K562 (cell line): ENCODE measurements at regions not wholly inside any gene's neighbourhood (a gene's known extent, or its start where the extent isn't known, plus 50 kb on each side); places are given as distances from the start of the nearest gene placed in this dataset.

Source experiments
- ATAC-seq: fragments of 200-7000 bp; cut with Tn5 transposase; 3 replicates; pipeline ENCODE4 v1.9.1; 2020; ENCODE audit warnings: moderate library complexity
- BruUV-seq: library from RNA; stranded (reverse); fragments of 400-500 nt; replicated peaks from 2 replicates; lab custom pipeline; 2021; lab: Mats Ljungman, UMichigan
- CTCF ChIA-PET: fragments of 300-600 bp; formaldehyde crosslinking; extraction: SDS; loops from one replicate; lab custom pipeline; 2021; ENCODE audit warnings: low intra/inter-chr PET ratio; lab: Yijun Ruan, JAX
- POLR2A ChIA-PET: fragments of 300-600, 350-650 bp; sonication (Branson Sonifier 250); formaldehyde crosslinking; extraction: SDS; loops from one replicate; lab custom pipeline; 2021; ENCODE audit warnings: antibody characterized with exemption, inconsistent platforms; lab: Yijun Ruan, JAX
- DNase-seq, 4 experiments: peaks; one replicate each; pipeline versions ENCODE4 v3.0.0 to v3.0.0-alpha.2; 2011 to 2018; ENCODE audit warnings: low spot score in 3 of 4, mixed read lengths in 3 of 4; ENCODE audit errors: extremely low read depth in 1 of 4
- FAIRE-seq: peaks from 2 replicates; lab custom pipeline; 2011; peaks lifted over from hg19 to GRCh38; lab: Jason Lieb, UNC
- H2AFZ ChIP-seq: 2 replicates; pipeline ENCODE4 v1.6.0; 2011; ENCODE audit warnings: low read depth, low read length, control low read depth, inconsistent platforms
- H3K27ac ChIP-seq: fragments of 200-600 bp; 3 replicates; pipeline ENCODE4 v1.8.0; 2011; ENCODE audit warnings: low read depth, mild to moderate bottlenecking, control low read depth, inconsistent platforms, low read length, moderate library complexity, mixed read lengths; ENCODE audit errors: extremely low read depth
- H3K27me3 ChIP-seq, 2 experiments: fragments of 300-600 bp in 1 of 2; 2 replicates in 1 of 2; 3 replicates in 1 of 2; pipeline versions ENCODE4 v1.6.0 to v1.8.0; 2011; ENCODE audit warnings: inconsistent platforms in 2 of 2, low read length in 2 of 2, mild to moderate bottlenecking in 1 of 2, mixed read lengths in 1 of 2, moderate library complexity in 1 of 2; ENCODE audit not compliant: control insufficient read depth in 2 of 2, insufficient read depth in 2 of 2
- H3K36me3 ChIP-seq: fragments of 300-600 bp; 3 replicates; pipeline ENCODE4 v1.8.0; 2011; ENCODE audit warnings: mild to moderate bottlenecking, low read length, inconsistent platforms; ENCODE audit not compliant: control insufficient read depth, insufficient read depth
- H3K4me1 ChIP-seq, 2 experiments: fragments of 200-600 bp in 1 of 2; replicated peaks in 1 of 2; 2 replicates in 1 of 2; 3 replicates in 1 of 2; pipeline versions ENCODE4 v1.5.1 to v1.8.0; 2011; ENCODE audit warnings: inconsistent platforms in 2 of 2, low read length in 2 of 2, mild to moderate bottlenecking in 1 of 2, mixed read lengths in 1 of 2, moderate library complexity in 1 of 2; ENCODE audit not compliant: control insufficient read depth in 2 of 2, insufficient read depth in 2 of 2
- H3K4me2 ChIP-seq: 2 replicates; pipeline ENCODE4 v1.6.1; 2011; ENCODE audit warnings: low read length, control low read depth, inconsistent platforms, mixed read lengths; ENCODE audit not compliant: insufficient read depth
- H3K4me3 ChIP-seq: fragments of 200-600 bp; sonication (generic), shearing (Covaris generic); 2 replicates; pipeline ENCODE4 v1.5.1; 2016; ENCODE audit warnings: control low read depth, inconsistent platforms
- H3K79me2 ChIP-seq: fragments of 200-600 bp; 3 replicates; pipeline ENCODE4 v1.8.0; 2011; ENCODE audit warnings: low read length, inconsistent platforms; ENCODE audit not compliant: control insufficient read depth, insufficient read depth
- H3K9ac ChIP-seq, 2 experiments: 2 replicates each; pipeline versions ENCODE4 v1.6.0 to v1.6.1; 2011; ENCODE audit warnings: low read depth in 2 of 2, low read length in 2 of 2, control low read depth in 1 of 2, inconsistent platforms in 1 of 2, mild to moderate bottlenecking in 1 of 2, mixed read lengths in 1 of 2; ENCODE audit not compliant: insufficient read depth in 1 of 2
- H3K9me1 ChIP-seq: one replicate; pipeline ENCODE4 v1.6.0; 2011; ENCODE audit warnings: inconsistent platforms, mild to moderate bottlenecking, low read length, moderate library complexity; ENCODE audit not compliant: control insufficient read depth, insufficient read depth
- H3K9me3 ChIP-seq: replicated peaks from 2 replicates; pipeline ENCODE4 v1.5.1; 2011; ENCODE audit warnings: low read depth, low read length, inconsistent platforms; ENCODE audit not compliant: control insufficient read depth, insufficient read depth
- H4K20me1 ChIP-seq: replicated peaks from 2 replicates; pipeline ENCODE4 v1.6.1; 2011; ENCODE audit warnings: low read length, inconsistent platforms, mixed read lengths; ENCODE audit not compliant: control insufficient read depth, insufficient read depth
- CREB1 ChIP-seq, 2 experiments: sonication (generic) in 1 of 2; formaldehyde crosslinking in 1 of 2; IDR thresholded peaks; 2 replicates each; pipeline versions ENCODE4 v1.6.1 to v1.8.0; 2012 to 2022; ENCODE audit warnings: inconsistent platforms in 1 of 2, mild to moderate bottlenecking in 1 of 2, missing genetic modification reagents in 1 of 2, moderate library complexity in 1 of 2
- ESRRB ChIP-seq: fragments of 250-450 bp; sonication (Bioruptor Pico); IDR thresholded peaks from 2 replicates; pipeline ENCODE4 v1.5.0; 2020; ENCODE audit warnings: mild to moderate bottlenecking, moderate library complexity, borderline replicate concordance
- NBN ChIP-seq: fragments of 450-650 bp; IDR thresholded peaks from 2 replicates; pipeline ENCODE4 v1.6.1; 2016; ENCODE audit warnings: low read depth, mild to moderate bottlenecking
- SAFB ChIP-seq: fragments of 200-400 bp; formaldehyde crosslinking; IDR thresholded peaks from 2 replicates; pipeline ENCODE4 v1.6.1; 2017; ENCODE audit warnings: low read depth, low read length, borderline replicate concordance
- SRSF1 ChIP-seq: fragments of 200-400 bp; formaldehyde crosslinking; IDR thresholded peaks from 2 replicates; pipeline ENCODE4 v1.6.1; 2017; ENCODE audit warnings: mild to moderate bottlenecking, low read depth, low read length, moderate library complexity
- SRSF7 ChIP-seq: fragments of 200-400 bp; formaldehyde crosslinking; optimal IDR thresholded peaks from 2 replicates; pipeline ENCODE3; 2017; ENCODE audit warnings: mild to moderate bottlenecking, low read depth, low read length
- TAF7 ChIP-seq: fragments of 450-650 bp; IDR thresholded peaks from 2 replicates; pipeline ENCODE4 v1.6.1; 2016; ENCODE audit warnings: missing genetic modification characterization, missing compliant biosample characterization
- ZBTB8A ChIP-seq: fragments of 450-650 bp; IDR thresholded peaks from 2 replicates; pipeline ENCODE4 v1.6.1; 2018; ENCODE audit warnings: mild to moderate bottlenecking, moderate library complexity; ENCODE audit not compliant: partially characterized antibody
- ZNF12 ChIP-seq: sonication (generic); formaldehyde crosslinking; IDR thresholded peaks from 2 replicates; pipeline ENCODE4 v1.4.0; 2020; ENCODE audit warnings: mild to moderate bottlenecking, missing genetic modification reagents
- ZSCAN32 ChIP-seq: fragments of 450-650 bp; formaldehyde crosslinking; IDR thresholded peaks from 2 replicates; pipeline ENCODE4 v1.4.0; 2020; ENCODE audit warnings: mild to moderate bottlenecking, moderate library complexity
- WGBS: fragments of 100-300 bp; shearing (Covaris generic); methylation state at CpG from one replicate; pipeline ENCODE4 v1.1.6; 2016; ENCODE audit warnings: low coverage, mixed read lengths; ENCODE audit not compliant: insufficient coverage; ENCODE audit errors: missing lambda C conversion rate; 5-methylcytosine and 5-hydroxymethylcytosine counted together
- in situ Hi-C: fragments of 300-500 bp; cut with MboI; formaldehyde crosslinking; loops from 4 replicates; pipeline ENCODE4 v1.15.0; 2018; ENCODE audit warnings: inconsistent platforms, mixed read lengths
- intact Hi-C: fragments of 100-400 bp; cut with micrococcal nuclease; formaldehyde crosslinking; loops from 2 replicates; pipeline ENCODE4 v1.14.2; 2022
- TF ChIP-seq, protein P1 (sequence below): fragments of 450-650 bp; IDR thresholded peaks from 2 replicates; pipeline ENCODE4 v1.6.1; 2017; ENCODE audit warnings: mild to moderate bottlenecking, moderate library complexity
- TF ChIP-seq, protein P2 (sequence below), 2 experiments: fragments of 450-650 bp in 1 of 2; sonication (generic) in 1 of 2; formaldehyde crosslinking; conservative IDR thresholded peaks; 2 replicates each; pipeline versions ENCODE4 v1.4.0 to v1.8.1; 2020 to 2022; ENCODE audit warnings: mild to moderate bottlenecking in 1 of 2, missing genetic modification reagents in 1 of 2
- TF ChIP-seq, protein P3 (sequence below): conservative IDR thresholded peaks from 2 replicates; pipeline ENCODE4 v1.6.1; 2011; ENCODE audit warnings: low read depth, mild to moderate bottlenecking, low read length; ENCODE audit not compliant: control insufficient read depth
- TF ChIP-seq, protein P4 (sequence below), 2 experiments: fragments of 150-350 bp in 1 of 2; IDR thresholded peaks; 2 replicates each; pipeline ENCODE4 v1.6.1; 2012 to 2016; ENCODE audit warnings: low read depth in 2 of 2, low read length in 2 of 2, mild to moderate bottlenecking in 1 of 2, moderate library complexity in 1 of 2

DNA sequence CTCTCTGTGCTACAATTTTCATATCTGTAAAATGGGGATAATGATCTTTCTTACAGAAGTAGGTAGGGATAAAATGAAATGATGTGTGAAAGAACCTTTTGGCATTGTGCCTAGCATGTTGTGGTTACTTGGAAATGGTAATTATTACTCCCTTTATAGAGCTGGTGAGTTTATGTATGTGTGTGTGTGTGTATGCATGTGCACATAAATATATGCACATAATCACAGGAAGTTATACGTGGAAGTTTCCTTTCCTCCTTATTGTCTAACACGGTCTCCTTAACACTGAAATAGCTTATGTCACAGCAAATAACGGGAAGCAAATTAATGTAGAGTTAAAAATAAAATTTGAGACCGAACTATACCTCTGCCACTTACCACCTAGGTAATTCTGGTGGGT, 163.7 kb upstream of the ZBED5 start:
- DNase-seq (no peak), ATAC-seq (no peak), FAIRE-seq (no peak)
- in situ Hi-C loops (loop anchor here (5.0 kb wide), 2 partner anchors 89 to 229 kb away; no protein-coding TSS in a partner anchor), intact Hi-C loops (loop anchor here (2.0 kb wide), 1 partner anchor 89 kb away; no protein-coding TSS in a partner anchor)
- no peak overlapping the region for H3K9ac ChIP-seq
- ChIA-PET CTCF (interaction anchor here (0.7 to 4.6 kb wide), 4 partner anchors 88 to 250 kb away, joined by 4 to 46 read pairs (median 15); no protein-coding TSS in a partner anchor), POLR2A (interaction anchor here (1.0 to 1.5 kb wide), 4 partner anchors 11 to 229 kb away, joined by 3 to 6 read pairs (median 3); no protein-coding TSS in a partner anchor)
- no peak overlapping the region for H3K4me2 ChIP-seq
- H3K4me1 ChIP-seq = peaks cover 0 to 4% of the 10 kb centered on the region in 2 experiments; a peak in 2 of 5 replicates
- TF ChIP-seq, protein P1, sequence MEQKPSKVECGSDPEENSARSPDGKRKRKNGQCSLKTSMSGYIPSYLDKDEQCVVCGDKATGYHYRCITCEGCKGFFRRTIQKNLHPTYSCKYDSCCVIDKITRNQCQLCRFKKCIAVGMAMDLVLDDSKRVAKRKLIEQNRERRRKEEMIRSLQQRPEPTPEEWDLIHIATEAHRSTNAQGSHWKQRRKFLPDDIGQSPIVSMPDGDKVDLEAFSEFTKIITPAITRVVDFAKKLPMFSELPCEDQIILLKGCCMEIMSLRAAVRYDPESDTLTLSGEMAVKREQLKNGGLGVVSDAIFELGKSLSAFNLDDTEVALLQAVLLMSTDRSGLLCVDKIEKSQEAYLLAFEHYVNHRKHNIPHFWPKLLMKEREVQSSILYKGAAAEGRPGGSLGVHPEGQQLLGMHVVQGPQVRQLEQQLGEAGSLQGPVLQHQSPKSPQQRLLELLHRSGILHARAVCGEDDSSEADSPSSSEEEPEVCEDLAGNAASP = no peak
- TF ChIP-seq, protein P2, sequence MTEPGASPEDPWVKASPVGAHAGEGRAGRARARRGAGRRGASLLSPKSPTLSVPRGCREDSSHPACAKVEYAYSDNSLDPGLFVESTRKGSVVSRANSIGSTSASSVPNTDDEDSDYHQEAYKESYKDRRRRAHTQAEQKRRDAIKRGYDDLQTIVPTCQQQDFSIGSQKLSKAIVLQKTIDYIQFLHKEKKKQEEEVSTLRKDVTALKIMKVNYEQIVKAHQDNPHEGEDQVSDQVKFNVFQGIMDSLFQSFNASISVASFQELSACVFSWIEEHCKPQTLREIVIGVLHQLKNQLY (CRISPR knock-in tag; conservative IDR thresholded peaks at IDR 0.05) = no peak
- TF ChIP-seq, protein P3, sequence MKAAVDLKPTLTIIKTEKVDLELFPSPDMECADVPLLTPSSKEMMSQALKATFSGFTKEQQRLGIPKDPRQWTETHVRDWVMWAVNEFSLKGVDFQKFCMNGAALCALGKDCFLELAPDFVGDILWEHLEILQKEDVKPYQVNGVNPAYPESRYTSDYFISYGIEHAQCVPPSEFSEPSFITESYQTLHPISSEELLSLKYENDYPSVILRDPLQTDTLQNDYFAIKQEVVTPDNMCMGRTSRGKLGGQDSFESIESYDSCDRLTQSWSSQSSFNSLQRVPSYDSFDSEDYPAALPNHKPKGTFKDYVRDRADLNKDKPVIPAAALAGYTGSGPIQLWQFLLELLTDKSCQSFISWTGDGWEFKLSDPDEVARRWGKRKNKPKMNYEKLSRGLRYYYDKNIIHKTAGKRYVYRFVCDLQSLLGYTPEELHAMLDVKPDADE = no peak
- no peak for TF ChIP-seq ZSCAN32 (CRISPR knock-in tag)
- no peak for TF ChIP-seq ZNF12 (CRISPR knock-in tag)
- no peak for TF ChIP-seq NBN
- no peak for TF ChIP-seq SAFB
- TF ChIP-seq TAF7 = no peak
- no peak for TF ChIP-seq ESRRB
- no peak for TF ChIP-seq ZBTB8A
- TF ChIP-seq, protein P4, sequence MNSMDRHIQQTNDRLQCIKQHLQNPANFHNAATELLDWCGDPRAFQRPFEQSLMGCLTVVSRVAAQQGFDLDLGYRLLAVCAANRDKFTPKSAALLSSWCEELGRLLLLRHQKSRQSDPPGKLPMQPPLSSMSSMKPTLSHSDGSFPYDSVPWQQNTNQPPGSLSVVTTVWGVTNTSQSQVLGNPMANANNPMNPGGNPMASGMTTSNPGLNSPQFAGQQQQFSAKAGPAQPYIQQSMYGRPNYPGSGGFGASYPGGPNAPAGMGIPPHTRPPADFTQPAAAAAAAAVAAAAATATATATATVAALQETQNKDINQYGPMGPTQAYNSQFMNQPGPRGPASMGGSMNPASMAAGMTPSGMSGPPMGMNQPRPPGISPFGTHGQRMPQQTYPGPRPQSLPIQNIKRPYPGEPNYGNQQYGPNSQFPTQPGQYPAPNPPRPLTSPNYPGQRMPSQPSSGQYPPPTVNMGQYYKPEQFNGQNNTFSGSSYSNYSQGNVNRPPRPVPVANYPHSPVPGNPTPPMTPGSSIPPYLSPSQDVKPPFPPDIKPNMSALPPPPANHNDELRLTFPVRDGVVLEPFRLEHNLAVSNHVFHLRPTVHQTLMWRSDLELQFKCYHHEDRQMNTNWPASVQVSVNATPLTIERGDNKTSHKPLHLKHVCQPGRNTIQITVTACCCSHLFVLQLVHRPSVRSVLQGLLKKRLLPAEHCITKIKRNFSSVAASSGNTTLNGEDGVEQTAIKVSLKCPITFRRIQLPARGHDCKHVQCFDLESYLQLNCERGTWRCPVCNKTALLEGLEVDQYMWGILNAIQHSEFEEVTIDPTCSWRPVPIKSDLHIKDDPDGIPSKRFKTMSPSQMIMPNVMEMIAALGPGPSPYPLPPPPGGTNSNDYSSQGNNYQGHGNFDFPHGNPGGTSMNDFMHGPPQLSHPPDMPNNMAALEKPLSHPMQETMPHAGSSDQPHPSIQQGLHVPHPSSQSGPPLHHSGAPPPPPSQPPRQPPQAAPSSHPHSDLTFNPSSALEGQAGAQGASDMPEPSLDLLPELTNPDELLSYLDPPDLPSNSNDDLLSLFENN (IDR thresholded peaks at IDR 0.05; ENCODE audit: low read depth in 2 of 2, low read length in 2 of 2) = no peak
- TF ChIP-seq SRSF7 = no peak
- no peak for TF ChIP-seq CREB1 (IDR thresholded peaks at IDR 0.05)
- TF ChIP-seq CREB1 (CRISPR knock-in tag; IDR thresholded peaks at IDR 0.05) = no peak
- TF ChIP-seq SRSF1 = no peak
- no peaks in the 10 kb centered on the region for H3K36me3 ChIP-seq
- BruUV-seq = no TSS peak
- no peaks in the 10 kb centered on the region for H3K9me3 ChIP-seq
- no peak overlapping the region for H3K4me3 ChIP-seq
- 2% methylated on average over 4 of the region's 4 CpGs for WGBS
- H2AFZ ChIP-seq = no peak overlapping the region
- no peak overlapping the region for H3K27ac ChIP-seq
- H4K20me1 ChIP-seq = no peaks in the 10 kb centered on the region
- no peaks in the 10 kb centered on the region for H3K27me3 ChIP-seq
- H3K9me1 ChIP-seq = no peaks in the 10 kb centered on the region
- no peaks in the 10 kb centered on the region for H3K79me2 ChIP-seq
